ENCODE measurements at regions not wholly inside any gene's neighbourhood (a gene's known extent, or its start where the extent isn't known, plus 50 kb on each side); places are given as distances from the start of the nearest gene placed in this dataset.

GRCh38 chr4:99754756-99755155 is 61.9 kb upstream of the DAPP1 start:
- DNase-seq (ENCODE audit: low read depth), result peak; percentile 20
- TF ChIP-seq POLR2A (IDR thresholded peaks at IDR 0.05; ENCODE audit: extremely low read depth, insufficient read length), result no peak
- TF ChIP-seq MAX (IDR thresholded peaks at IDR 0.05; ENCODE audit: low read depth, low read length), result no peak
- TF ChIP-seq MYC (IDR thresholded peaks at IDR 0.05; ENCODE audit: low read depth, low read length), result no peak
- no peak for TF ChIP-seq CTCF (IDR thresholded peaks at IDR 0.05; ENCODE audit: low read depth, low read length)
- no peak overlapping the region for H3K4me3 ChIP-seq (ENCODE audit: low read depth, low read length)

- TF ChIP-seq CTCF (IDR thresholded peaks at IDR 0.05; ENCODE audit: low read depth, low read length), result no peak
- no peak for TF ChIP-seq MAX (IDR thresholded peaks at IDR 0.05; ENCODE audit: low read depth, low read length)
- no peak for TF ChIP-seq MYC (IDR thresholded peaks at IDR 0.05; ENCODE audit: low read depth, low read length)
- no peak for TF ChIP-seq POLR2A (IDR thresholded peaks at IDR 0.05; ENCODE audit: extremely low read depth, insufficient read length)
- DNase-seq (ENCODE audit: low read depth), result no peak
- H3K4me3 ChIP-seq (ENCODE audit: low read depth, low read length), result no peak overlapping the region
Observed at GRCh38 chr4:99753931-99754330, 62.7 kb upstream of the DAPP1 start.

- no peak overlapping the region for H3K4me3 ChIP-seq (ENCODE audit: low read depth, low read length)
- no peak for DNase-seq (ENCODE audit: low read depth)
- no peak for TF ChIP-seq POLR2A (IDR thresholded peaks at IDR 0.05; ENCODE audit: extremely low read depth, insufficient read length)
- TF ChIP-seq MYC (IDR thresholded peaks at IDR 0.05; ENCODE audit: low read depth, low read length), result no peak
- TF ChIP-seq CTCF (IDR thresholded peaks at IDR 0.05; ENCODE audit: low read depth, low read length), result no peak
- no peak for TF ChIP-seq MAX (IDR thresholded peaks at IDR 0.05; ENCODE audit: low read depth, low read length)
Observed at GRCh38 chr4:99749445-99750391, 66.9 kb upstream of the DAPP1 start.

- no peak for TF ChIP-seq CTCF (IDR thresholded peaks at IDR 0.05; ENCODE audit: low read depth, low read length)
- TF ChIP-seq POLR2A (IDR thresholded peaks at IDR 0.05; ENCODE audit: extremely low read depth, insufficient read length), result no peak
- no peak for TF ChIP-seq MYC (IDR thresholded peaks at IDR 0.05; ENCODE audit: low read depth, low read length)
- no peak for TF ChIP-seq MAX (IDR thresholded peaks at IDR 0.05; ENCODE audit: low read depth, low read length)
- H3K4me3 ChIP-seq (ENCODE audit: low read depth, low read length), result no peak overlapping the region
- no peak for DNase-seq (ENCODE audit: low read depth)
Observed at GRCh38 chr4:99746443-99746842, 70.2 kb upstream of the DAPP1 start.

- TF ChIP-seq CTCF (IDR thresholded peaks at IDR 0.05; ENCODE audit: low read depth, low read length), result no peak
- no peak for TF ChIP-seq POLR2A (IDR thresholded peaks at IDR 0.05; ENCODE audit: extremely low read depth, insufficient read length)
- TF ChIP-seq MAX (IDR thresholded peaks at IDR 0.05; ENCODE audit: low read depth, low read length), result no peak
- TF ChIP-seq MYC (IDR thresholded peaks at IDR 0.05; ENCODE audit: low read depth, low read length), result no peak
- no peak overlapping the region for H3K4me3 ChIP-seq (ENCODE audit: low read depth, low read length)
- DNase-seq (ENCODE audit: low read depth), result no peak
Observed at GRCh38 chr4:99736846-99737245, 79.2 kb upstream of the C4orf54 start.
